LNCaP clone FGC (cell line): ENCODE measurements at regions not wholly inside any gene's neighbourhood (a gene's known extent, or its start where the extent isn't known, plus 50 kb on each side); places are given as distances from the start of the nearest gene placed in this dataset.
"Not testable (repeated sequence)": the region's sequence is repeated elsewhere in the genome, so short reads cannot be mapped to it uniquely, and the experiment has no call there.

Source experiments
- DNase-seq: peaks from one replicate; pipeline ENCODE4 v3.0.0-alpha.2; 2011; ENCODE audit warnings: low read depth
- H3K4me3 ChIP-seq: 2 replicates; pipeline ENCODE4 v1.5.1; 2011; ENCODE audit warnings: mild to moderate bottlenecking, low read depth, low read length, control low read depth
- TF ChIP-seq, protein P1 (sequence below): IDR thresholded peaks from 2 replicates; pipeline ENCODE4 v1.5.1; 2012; ENCODE audit warnings: mild to moderate bottlenecking; ENCODE audit not compliant: control insufficient read depth, insufficient read depth; ENCODE audit errors: extremely low read depth

DNA sequence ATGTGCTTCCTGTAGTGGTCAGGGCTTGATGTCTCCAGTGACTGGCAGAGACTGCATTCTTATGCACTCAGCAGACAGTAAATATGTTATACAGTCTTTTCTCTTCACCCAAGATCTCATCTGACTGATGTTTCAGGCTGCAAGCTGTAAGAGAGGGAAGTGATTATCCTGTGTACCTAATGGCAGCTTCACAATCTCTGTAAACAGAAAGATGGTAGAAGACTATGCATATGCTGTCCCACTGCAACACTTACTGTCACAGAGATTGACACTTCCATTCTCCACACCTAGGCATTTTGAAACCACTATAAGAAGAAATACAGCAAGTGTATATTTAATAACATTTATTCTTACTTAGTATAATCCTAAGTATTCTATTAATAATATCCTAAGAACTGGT is 97.6 kb upstream of the ANXA1 start:
- DNase-seq = no peak
- H3K4me3 ChIP-seq = no peak overlapping the region
- TF ChIP-seq, protein P1, sequence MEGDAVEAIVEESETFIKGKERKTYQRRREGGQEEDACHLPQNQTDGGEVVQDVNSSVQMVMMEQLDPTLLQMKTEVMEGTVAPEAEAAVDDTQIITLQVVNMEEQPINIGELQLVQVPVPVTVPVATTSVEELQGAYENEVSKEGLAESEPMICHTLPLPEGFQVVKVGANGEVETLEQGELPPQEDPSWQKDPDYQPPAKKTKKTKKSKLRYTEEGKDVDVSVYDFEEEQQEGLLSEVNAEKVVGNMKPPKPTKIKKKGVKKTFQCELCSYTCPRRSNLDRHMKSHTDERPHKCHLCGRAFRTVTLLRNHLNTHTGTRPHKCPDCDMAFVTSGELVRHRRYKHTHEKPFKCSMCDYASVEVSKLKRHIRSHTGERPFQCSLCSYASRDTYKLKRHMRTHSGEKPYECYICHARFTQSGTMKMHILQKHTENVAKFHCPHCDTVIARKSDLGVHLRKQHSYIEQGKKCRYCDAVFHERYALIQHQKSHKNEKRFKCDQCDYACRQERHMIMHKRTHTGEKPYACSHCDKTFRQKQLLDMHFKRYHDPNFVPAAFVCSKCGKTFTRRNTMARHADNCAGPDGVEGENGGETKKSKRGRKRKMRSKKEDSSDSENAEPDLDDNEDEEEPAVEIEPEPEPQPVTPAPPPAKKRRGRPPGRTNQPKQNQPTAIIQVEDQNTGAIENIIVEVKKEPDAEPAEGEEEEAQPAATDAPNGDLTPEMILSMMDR = no peak

DNA sequence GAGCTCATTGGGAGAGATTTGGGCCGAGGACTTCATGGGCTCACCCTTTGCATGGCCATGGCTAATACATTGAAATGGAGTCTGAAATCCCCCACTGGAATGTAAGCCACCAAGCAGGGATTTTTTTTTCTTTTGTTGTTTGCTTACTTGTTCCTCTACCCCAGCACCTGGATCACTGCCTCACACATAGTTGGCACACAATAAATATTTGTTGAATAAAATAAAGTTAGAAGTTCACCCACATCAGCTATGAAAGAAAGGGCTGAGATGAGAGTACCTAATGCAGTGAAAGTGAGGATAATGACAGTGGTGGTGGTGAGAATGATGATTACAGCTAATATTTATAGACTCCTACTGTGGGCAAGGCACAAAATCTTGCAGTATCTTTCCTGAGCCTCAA is 98.1 kb upstream of the ANXA1 start:
- no peak overlapping the region for H3K4me3 ChIP-seq
- DNase-seq = no peak
- TF ChIP-seq, protein P1 = no peak

DNA sequence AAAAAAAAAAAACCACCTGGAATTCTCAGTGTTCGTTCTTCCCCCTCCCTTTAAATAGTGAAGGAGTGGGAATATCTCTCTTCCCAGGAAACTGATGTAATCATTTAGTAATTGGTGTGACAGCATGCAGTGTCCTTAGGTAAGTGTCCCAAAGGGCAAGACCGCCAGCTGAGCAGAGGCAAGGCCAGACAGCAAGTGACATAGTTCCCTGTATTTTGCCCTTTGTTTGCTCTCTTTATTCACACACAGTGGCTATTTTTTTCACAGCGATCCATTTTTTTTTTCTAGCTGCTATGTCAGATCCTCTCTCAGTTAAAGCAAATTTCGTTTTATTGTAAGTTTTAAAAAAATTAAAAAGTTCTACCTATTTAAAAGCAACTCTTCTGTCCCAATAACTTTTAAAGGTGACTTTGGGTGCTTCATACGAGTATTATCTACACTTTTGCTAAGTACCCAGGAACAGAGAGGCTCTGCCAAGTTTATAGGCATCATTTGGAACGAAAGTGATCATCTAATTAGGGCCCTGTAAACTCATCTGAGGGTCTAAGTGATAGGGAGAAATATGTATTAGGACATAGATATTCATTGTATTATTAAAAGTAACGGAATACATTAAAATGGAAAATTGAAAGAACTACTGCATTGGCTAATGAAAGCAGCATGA is 98.2 kb upstream of the ALDH1A1 start:
- TF ChIP-seq, protein P1 = no peak
- no peak for DNase-seq
- no peak overlapping the region for H3K4me3 ChIP-seq

DNA sequence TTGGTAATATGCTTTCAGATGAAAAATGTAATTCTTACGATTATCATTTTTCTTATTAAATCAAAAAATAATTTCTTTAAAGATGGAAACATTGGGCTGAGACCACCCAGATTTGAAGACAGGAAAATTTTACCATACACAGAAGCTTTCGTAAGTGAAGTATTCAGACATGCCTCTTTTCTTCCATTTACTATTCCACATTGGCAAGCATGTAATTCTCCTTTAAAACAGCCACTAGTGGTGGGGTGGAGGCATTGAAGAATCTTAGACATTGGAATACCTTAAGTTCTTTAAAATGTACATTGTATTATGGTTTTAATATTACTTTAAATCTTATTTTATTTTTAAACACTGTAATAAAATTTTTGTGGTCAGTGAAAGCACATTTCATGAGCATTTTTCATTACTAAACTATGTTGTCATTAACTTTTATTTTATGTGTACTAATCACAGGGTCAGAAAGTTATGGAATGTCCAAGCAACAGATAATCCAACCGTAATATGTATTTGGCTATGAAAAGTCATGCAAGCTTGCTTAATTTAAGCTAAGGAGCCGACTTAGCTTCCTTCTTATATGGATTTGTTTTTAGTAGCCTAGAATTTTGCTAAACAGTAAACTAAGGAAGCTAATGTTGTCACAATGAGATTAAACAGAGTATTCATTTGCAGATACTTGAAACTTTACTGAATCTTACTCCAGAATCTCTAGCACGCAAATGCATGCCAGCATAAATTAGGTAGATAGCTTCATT is 97.4 kb upstream of the ALDH1A1 start:
- TF ChIP-seq, protein P1 = no peak
- H3K4me3 ChIP-seq = no peak overlapping the region
- no peak for DNase-seq

DNA sequence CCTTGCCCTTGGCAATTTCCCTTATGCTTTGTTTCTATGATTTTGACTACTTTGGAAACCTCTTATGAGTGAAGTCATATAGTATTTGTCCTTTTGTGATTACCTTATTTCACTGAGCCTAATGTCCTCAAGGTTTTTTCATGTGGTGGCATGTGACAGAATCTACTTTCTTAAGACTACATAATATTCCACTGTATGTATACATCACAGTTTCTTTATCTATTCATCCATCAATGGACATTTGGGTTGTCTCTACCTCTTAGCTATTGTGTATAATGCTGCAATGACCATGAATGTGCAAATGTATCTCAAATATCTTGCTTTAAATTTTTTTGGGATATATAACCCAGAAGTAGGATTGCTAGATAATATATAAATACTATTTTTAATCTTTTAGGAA is 96.4 kb upstream of the ALDH1A1 start:
- DNase-seq = no peak
- no peak overlapping the region for H3K4me3 ChIP-seq
- TF ChIP-seq, protein P1 = no peak

DNA sequence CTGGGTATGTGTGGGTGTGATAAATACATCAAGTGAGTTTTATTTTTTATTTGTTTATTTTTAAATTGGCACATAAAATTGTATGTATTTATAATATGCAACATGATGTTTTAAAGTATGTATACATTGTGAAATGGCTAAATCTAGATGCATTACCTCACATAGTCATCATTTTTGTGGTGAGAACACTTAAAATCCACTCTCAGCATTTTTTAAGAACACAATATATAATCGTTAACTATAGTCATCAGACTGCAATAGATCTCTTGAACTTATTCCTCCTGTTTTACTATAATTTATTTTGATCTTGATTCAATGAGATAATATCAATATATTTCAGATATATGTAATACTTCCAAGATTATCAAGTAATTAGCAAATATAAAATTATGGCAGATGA is 93.9 kb upstream of the ALDH1A1 start:
- H3K4me3 ChIP-seq = no peak overlapping the region
- TF ChIP-seq, protein P1 = no peak
- DNase-seq = no peak

DNA sequence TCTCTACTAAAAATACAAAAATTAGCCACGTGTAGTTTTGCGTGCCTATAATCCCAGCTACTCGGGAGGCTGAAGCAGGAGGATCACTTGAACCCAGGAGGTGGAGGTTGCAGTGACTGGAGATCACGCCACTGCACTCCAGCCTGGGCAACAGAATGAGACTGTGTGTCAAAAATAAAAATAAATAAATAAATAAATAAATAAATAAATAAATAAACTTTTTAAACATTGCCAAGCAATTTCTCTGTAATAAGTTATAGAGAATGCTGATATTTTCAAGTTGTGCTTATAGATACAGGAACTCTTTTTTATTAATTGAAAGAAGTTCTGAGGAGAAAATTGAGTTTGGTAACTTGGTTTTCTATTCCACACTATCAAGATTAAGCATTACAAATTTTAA is 91.9 kb upstream of the ALDH1A1 start:
- not testable (repeated sequence) for H3K4me3 ChIP-seq, DNase-seq
